ENCODE measurements at regions not wholly inside any gene's neighbourhood (a gene's known extent, or its start where the extent isn't known, plus 50 kb on each side); places are given as distances from the start of the nearest gene placed in this dataset.

GRCh38 chr11:69348414-69349235 is 54.7 kb downstream of the MYEOV start:
- DNase-seq: no peak

- no peak for DNase-seq
These were observed 56.1 kb downstream of the MYEOV start for GRCh38 chr11:69350040-69350439.

- no peak for DNase-seq
These were observed 56.6 kb downstream of the MYEOV start for GRCh38 chr11:69350596-69350995.

- no peak for DNase-seq
These were observed 57.5 kb downstream of the MYEOV start for GRCh38 chr11:69351460-69351859.

GRCh38 chr11:69352166-69352565 is 58.2 kb downstream of the MYEOV start:
- DNase-seq: no peak

- DNase-seq: no peak
These were observed 58.9 kb downstream of the MYEOV start for GRCh38 chr11:69352715-69353319.

GRCh38 chr11:69353696-69354544 is 60.0 kb downstream of the MYEOV start:
- no peak for DNase-seq

GRCh38 chr11:69354545-69354897 is 60.6 kb downstream of the MYEOV start:
- no peak for DNase-seq

GRCh38 chr11:69355346-69355940 is 61.5 kb downstream of the MYEOV start:
- no peak for DNase-seq

GRCh38 chr11:69355959-69356702 is 62.2 kb downstream of the MYEOV start:
- DNase-seq: no peak

- DNase-seq: peak; percentile 18
These were observed 62.9 kb downstream of the MYEOV start for GRCh38 chr11:69356703-69357457.

- DNase-seq: no peak
These were observed 63.8 kb downstream of the MYEOV start for GRCh38 chr11:69357458-69358397.

- DNase-seq: no peak
These were observed 64.6 kb downstream of the MYEOV start for GRCh38 chr11:69358398-69359020.

GRCh38 chr11:69359735-69360480 is 66.0 kb downstream of the MYEOV start:
- no peak for DNase-seq

- no peak for DNase-seq
These were observed 66.7 kb downstream of the MYEOV start for GRCh38 chr11:69360606-69361005.

GRCh38 chr11:69361048-69361447 is 67.1 kb downstream of the MYEOV start:
- no peak for DNase-seq

GRCh38 chr11:69361466-69361865 is 67.5 kb downstream of the MYEOV start:
- no peak for DNase-seq

- no peak for DNase-seq
These were observed 68.4 kb downstream of the MYEOV start for GRCh38 chr11:69362315-69362714.

- no peak for DNase-seq
These were observed 71.0 kb downstream of the MYEOV start for GRCh38 chr11:69364921-69365320.

Data from right kidney (tissue), 1 donor.